ENCODE measurements at regions not wholly inside any gene's neighbourhood (a gene's known extent, or its start where the extent isn't known, plus 50 kb on each side); places are given as distances from the start of the nearest gene placed in this dataset.

DNA sequence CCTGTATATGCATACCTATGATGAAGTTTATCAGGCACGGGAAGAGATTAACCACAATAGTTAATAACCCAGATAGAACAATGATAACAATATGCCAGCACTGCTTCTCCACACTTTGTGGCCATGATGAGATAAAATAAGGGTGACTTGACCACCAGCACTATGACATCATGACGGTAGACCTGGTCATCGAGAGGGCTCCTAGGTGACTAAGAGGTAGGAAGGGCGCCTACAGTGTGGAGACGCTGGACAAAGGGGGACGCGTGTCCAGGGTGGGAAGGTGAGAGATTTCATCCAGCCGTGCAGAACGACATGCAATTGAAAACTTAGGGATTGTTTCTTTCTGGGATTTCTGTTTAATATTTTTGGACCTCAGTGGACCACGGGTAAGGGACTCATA is 221.8 kb upstream of the RTL1 start:
- TF ChIP-seq GATA2 (IDR thresholded peaks at IDR 0.05; ENCODE audit: low read depth, low read length) (no peak), GATA3 (IDR thresholded peaks at IDR 0.05; ENCODE audit: low read depth, low read length) (no peak)

DNA sequence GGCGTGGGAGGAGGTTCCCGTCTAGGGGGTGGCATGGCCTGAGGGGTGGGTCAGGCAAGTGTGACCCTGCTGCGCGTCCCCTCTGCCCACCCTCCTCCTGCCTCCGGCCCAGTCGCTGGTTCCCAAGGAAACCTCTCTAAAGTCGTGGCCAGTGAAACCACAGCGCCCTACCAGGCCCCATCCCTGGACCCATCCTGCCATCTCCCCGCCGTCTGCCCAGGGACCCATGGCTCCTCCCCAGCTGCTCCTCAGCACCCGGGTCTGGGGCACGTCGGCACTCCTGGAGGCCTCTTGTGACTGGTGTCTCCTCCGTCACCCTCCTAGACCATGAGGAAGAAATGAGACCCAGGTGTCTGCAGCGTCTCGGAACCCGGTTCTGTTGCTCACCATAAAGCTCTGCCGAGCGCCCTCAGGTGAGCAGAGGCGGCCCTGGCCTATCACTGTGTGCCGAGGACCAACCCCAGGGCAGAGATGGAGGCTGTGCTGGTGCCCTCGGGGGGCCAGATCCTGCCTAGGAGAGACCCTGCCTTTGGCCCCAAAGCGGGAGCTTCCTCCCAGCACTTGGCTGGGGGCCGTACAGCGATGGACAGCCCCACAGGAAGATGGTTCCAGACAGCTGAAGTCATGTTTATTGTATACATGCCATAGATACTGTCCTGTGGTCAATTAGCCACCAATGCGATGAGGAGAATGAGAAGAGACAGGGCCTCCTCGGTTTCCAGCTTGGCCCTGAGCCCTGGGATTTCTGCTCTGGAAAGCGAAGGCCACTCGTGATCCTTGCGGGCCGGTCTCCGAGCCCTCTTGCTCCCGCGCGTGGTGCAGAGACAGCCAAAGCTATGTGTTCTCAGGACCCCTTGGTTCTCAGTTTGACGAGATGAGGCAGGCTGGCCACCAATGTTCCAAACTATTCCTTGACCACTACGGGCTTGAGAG is 222.5 kb upstream of the RTL1 start:
- no peak for TF ChIP-seq GATA2 (IDR thresholded peaks at IDR 0.05; ENCODE audit: low read depth, low read length)
- TF ChIP-seq GATA3 (IDR thresholded peaks at IDR 0.05; ENCODE audit: low read depth, low read length) = no peak

DNA sequence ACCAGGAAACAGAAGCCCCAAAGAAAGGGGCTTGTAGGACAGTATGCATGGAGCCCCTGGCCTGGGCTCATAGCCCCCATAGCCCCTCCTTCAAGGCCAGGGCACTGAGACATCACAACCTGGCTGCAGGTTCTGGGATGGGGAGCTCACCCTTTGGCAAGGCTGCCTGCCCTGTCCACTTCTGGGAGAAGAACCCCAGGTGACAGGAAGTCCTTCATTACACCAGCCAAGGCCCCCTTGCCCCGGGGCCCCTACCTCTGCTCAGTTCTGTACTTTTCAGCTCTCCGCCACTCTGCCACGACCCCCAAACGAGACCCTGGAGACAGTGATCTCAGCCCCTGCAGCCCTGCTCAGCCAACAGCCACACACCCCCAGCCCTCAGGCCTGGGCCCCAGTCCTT is 223.2 kb upstream of the RTL1 start:
- no peak for TF ChIP-seq GATA2 (IDR thresholded peaks at IDR 0.05; ENCODE audit: low read depth, low read length)
- TF ChIP-seq GATA3 (IDR thresholded peaks at IDR 0.05; ENCODE audit: low read depth, low read length) = no peak

DNA sequence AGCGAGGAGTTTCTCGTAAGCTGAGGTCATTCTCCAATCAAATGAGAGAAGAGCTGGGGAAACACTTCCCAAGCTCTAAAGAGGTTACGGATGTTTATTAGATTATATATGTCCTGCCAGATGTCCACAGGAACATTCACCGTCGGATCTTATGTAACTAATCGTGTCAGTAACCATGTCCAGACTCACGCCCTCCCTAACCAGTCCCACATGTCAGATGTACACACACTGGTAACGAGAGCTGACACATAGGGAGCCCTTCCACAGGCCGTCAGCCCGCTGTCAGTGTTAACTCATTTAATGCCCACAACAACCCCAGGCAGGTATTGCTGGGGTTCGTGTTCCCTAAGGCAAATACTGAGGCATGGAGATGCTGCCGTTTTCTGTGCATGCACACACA is 223.7 kb upstream of the RTL1 start:
- TF ChIP-seq GATA2 (IDR thresholded peaks at IDR 0.05; ENCODE audit: low read depth, low read length) = peak; percentile 40
- TF ChIP-seq GATA3 (IDR thresholded peaks at IDR 0.05; ENCODE audit: low read depth, low read length) = no peak

DNA sequence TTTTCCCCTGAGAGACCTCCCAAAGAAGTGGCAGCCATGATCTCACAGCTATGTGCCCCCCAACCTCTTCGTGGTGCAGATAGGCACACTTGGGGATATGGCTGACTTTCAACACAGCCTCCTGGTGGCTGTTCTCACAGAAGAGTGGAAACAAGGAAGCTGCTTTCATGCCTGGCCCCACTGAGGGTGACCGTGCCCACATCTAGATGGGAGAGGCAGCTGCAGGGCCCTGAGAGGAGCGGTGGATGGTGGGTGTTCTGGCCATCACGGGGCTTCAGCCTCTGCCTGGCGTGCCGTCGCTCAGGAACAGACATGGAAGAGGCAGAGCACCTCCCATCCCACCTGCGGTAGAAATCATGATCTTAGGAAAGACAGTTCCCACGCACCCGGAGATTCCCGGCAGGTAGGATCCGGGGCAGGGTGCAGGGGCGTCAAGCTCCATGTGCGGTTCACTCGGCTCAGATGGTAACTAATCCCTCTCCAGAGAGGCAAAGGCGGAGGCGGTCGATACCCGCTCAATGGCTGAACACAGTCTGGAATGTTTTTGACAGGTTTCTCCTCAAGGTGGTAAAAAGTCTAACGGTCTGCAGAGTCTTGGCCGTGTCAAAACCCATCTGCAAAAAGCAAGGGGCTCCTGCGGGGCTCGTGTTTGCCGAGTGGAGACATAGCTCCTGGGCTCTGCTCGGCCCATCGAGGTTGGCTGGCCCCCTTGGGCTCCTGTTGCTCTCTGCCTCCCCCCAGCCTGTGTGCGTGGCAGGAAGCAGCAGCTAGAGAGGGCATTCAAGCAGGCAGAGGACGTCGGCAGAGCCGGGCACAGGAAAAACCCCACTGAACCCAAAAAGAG is 225.2 kb upstream of the RTL1 start:
- TF ChIP-seq GATA2 (IDR thresholded peaks at IDR 0.05; ENCODE audit: low read depth, low read length) = no peak
- TF ChIP-seq GATA3 (IDR thresholded peaks at IDR 0.05; ENCODE audit: low read depth, low read length) = no peak

GRCh38 chr14:101129521-101130167 is 226.1 kb upstream of the RTL1 start:
- no peak for TF ChIP-seq GATA2 (IDR thresholded peaks at IDR 0.05; ENCODE audit: low read depth, low read length)
- TF ChIP-seq GATA3 (IDR thresholded peaks at IDR 0.05; ENCODE audit: low read depth, low read length) = no peak

DNA sequence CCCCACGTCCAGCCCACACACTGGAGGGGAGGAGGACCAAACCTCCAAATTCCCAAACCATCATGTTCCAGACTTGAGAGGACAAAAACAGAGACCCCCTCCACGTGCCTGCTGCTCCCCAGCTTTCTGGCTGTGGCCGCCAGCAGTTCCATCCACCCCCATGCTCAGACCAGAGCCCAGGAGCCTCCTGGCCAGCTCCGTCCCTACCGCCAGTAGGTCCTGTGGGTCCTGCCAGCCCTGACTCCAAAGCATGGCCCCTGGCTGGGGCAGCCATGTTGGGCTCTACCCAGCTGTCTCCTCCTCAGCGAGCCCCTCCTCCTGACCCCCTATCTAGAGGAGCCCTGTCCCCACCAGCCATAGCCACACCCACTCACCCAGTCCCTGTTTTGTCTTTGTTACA is 227.3 kb upstream of the RTL1 start:
- TF ChIP-seq GATA3 (IDR thresholded peaks at IDR 0.05; ENCODE audit: low read depth, low read length) (no peak), GATA2 (IDR thresholded peaks at IDR 0.05; ENCODE audit: low read depth, low read length) (no peak)

DNA sequence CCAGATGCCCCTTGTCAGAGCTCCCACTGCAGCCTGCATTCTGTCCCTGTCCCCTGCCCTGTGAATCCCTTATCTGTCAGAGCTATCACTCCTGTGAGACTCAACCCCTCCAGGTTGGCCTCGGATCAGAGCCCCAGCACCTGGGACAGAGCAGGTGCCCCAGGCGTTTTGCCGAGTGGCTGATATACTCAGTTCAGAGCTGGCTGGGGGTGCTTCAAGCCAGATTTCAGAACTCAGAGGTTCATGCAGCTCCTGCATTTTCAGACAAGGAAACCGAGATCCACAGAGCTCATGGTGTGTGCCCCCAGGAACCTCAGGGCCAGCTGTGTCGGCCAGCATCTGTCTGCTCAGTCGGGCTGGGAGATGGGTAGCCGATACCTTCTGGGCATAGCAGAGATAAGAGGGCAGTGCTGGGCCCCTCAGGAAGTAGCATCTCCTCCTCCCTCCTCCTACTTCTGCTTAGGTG is 228.0 kb upstream of the RTL1 start:
- TF ChIP-seq GATA2 (IDR thresholded peaks at IDR 0.05; ENCODE audit: low read depth, low read length) (peak; percentile 84), GATA3 (IDR thresholded peaks at IDR 0.05; ENCODE audit: low read depth, low read length) (no peak; the same call in 1 of the 2 replicates)

DNA sequence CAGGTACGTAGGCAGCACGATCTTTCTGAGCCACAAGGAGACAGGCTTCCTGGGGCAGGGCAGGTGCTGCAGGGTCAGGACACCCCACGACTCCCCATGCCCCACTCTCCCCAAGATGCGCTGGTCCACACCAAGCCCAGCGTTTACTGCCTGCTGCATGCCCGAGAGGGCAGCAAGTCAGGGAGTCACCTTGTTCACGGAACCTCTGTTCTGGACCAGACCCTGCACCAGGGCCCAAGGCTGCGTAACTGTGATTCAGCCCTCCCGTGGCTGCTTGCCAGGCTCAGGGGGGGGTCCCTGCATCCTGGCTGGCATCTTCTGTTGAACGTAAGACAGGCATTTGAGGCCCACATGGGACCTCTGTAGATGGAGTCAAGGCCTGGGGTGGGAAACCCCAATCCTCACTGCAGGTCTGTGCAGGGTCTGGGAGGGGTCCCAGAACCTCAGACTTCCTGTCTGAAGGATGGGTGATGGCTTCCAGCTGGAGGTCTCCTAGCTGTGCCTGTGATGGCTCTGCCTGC is 228.6 kb upstream of the RTL1 start:
- TF ChIP-seq GATA3 (IDR thresholded peaks at IDR 0.05; ENCODE audit: low read depth, low read length) (no peak), GATA2 (IDR thresholded peaks at IDR 0.05; ENCODE audit: low read depth, low read length) (no peak)

DNA sequence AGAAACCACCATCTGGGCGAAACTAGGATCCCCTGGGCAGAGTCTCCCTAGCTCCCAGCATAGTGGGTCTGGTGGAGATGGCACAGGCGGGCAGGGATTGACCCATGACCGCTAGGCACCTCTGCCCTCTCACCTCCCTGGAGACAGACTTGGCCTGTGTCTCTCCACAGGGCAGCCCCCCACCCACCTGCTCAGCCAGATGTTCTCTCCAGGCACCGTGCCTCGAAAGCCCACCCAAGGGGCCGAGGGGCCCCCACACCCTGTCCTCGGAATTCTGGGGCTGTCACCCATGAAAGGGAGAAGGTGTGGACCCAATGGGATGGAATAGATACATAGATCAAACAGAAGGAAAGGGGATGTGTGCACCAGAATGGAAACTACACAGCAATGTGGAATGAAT is 229.1 kb upstream of the RTL1 start:
- TF ChIP-seq GATA2 (IDR thresholded peaks at IDR 0.05; ENCODE audit: low read depth, low read length) (no peak), GATA3 (IDR thresholded peaks at IDR 0.05; ENCODE audit: low read depth, low read length) (no peak)

GRCh38 chr14:101133068-101133467 is 229.5 kb upstream of the RTL1 start:
- no peak for TF ChIP-seq GATA3 (IDR thresholded peaks at IDR 0.05; ENCODE audit: low read depth, low read length)
- TF ChIP-seq GATA2 (IDR thresholded peaks at IDR 0.05; ENCODE audit: low read depth, low read length) = no peak

- TF ChIP-seq GATA2 (IDR thresholded peaks at IDR 0.05; ENCODE audit: low read depth, low read length) (no peak), GATA3 (IDR thresholded peaks at IDR 0.05; ENCODE audit: low read depth, low read length) (no peak)
Observed at GRCh38 chr14:101134161-101134631, 230.7 kb upstream of the RTL1 start.

- TF ChIP-seq GATA3 (IDR thresholded peaks at IDR 0.05; ENCODE audit: low read depth, low read length) = no peak
- no peak for TF ChIP-seq GATA2 (IDR thresholded peaks at IDR 0.05; ENCODE audit: low read depth, low read length)
Observed at GRCh38 chr14:101134851-101135433, 231.4 kb upstream of the RTL1 start.
